ENCODE measurements at regions not wholly inside any gene's neighbourhood (a gene's known extent, or its start where the extent isn't known, plus 50 kb on each side); places are given as distances from the start of the nearest gene placed in this dataset.

- DNase-seq: no peak
Measured at GRCh38 chr3:189502256-189502655, 128.9 kb upstream of the TP63 start.

- DNase-seq: no peak
Measured at GRCh38 chr3:189502676-189503257, 128.4 kb upstream of the TP63 start.

- no peak for DNase-seq
Measured at GRCh38 chr3:189507856-189508255, 123.3 kb upstream of the TP63 start.

GRCh38 chr3:189508784-189509501 is 122.2 kb upstream of the TP63 start:
- DNase-seq: no peak

- DNase-seq: no peak
Measured at GRCh38 chr3:189512039-189512438, 119.2 kb upstream of the TP63 start.

- no peak for DNase-seq
Measured at GRCh38 chr3:189512821-189513220, 118.4 kb upstream of the TP63 start.

- no peak for DNase-seq
Measured at GRCh38 chr3:189513281-189514117, 117.7 kb upstream of the TP63 start.

GRCh38 chr3:189516039-189516438 is 115.2 kb upstream of the TP63 start:
- DNase-seq: no peak

- DNase-seq: no peak
Measured at GRCh38 chr3:189517981-189518380, 113.2 kb upstream of the TP63 start.

- DNase-seq: no peak
Measured at GRCh38 chr3:189519458-189519857, 111.7 kb upstream of the TP63 start.

- no peak for DNase-seq
Measured at GRCh38 chr3:189529468-189529867, 101.7 kb upstream of the TP63 start.

GRCh38 chr3:189529889-189530471 is 101.2 kb upstream of the TP63 start:
- no peak for DNase-seq

- DNase-seq: no peak
Measured at GRCh38 chr3:189530822-189531221, 100.4 kb upstream of the TP63 start.

- no peak for DNase-seq
Measured at GRCh38 chr3:189531271-189531670, 99.9 kb upstream of the TP63 start.

- no peak for DNase-seq
Measured at GRCh38 chr3:189534531-189534930, 96.7 kb upstream of the TP63 start.

GRCh38 chr3:189537135-189537534 is 94.1 kb upstream of the TP63 start:
- DNase-seq: no peak

GRCh38 chr3:189547448-189547847 is 83.7 kb upstream of the TP63 start:
- no peak for DNase-seq

- DNase-seq: no peak
Measured at GRCh38 chr3:189548053-189548452, 83.1 kb upstream of the TP63 start.

- DNase-seq: no peak
Measured at GRCh38 chr3:189551007-189551406, 80.2 kb upstream of the TP63 start.

GRCh38 chr3:189554868-189555557 is 76.2 kb upstream of the TP63 start:
- no peak for DNase-seq

- no peak for DNase-seq
Measured at GRCh38 chr3:189555558-189555881, 75.7 kb upstream of the TP63 start.

- no peak for DNase-seq
Measured at GRCh38 chr3:189557824-189558223, 73.4 kb upstream of the TP63 start.

- DNase-seq: no peak
Measured at GRCh38 chr3:189561256-189561655, 69.9 kb upstream of the TP63 start.

Data from DMS 273 treated with DMSO at 0.1 percent for 48 hours (cell line).